ENCODE measurements at regions not wholly inside any gene's neighbourhood (a gene's known extent, or its start where the extent isn't known, plus 50 kb on each side); places are given as distances from the start of the nearest gene placed in this dataset.

DNA sequence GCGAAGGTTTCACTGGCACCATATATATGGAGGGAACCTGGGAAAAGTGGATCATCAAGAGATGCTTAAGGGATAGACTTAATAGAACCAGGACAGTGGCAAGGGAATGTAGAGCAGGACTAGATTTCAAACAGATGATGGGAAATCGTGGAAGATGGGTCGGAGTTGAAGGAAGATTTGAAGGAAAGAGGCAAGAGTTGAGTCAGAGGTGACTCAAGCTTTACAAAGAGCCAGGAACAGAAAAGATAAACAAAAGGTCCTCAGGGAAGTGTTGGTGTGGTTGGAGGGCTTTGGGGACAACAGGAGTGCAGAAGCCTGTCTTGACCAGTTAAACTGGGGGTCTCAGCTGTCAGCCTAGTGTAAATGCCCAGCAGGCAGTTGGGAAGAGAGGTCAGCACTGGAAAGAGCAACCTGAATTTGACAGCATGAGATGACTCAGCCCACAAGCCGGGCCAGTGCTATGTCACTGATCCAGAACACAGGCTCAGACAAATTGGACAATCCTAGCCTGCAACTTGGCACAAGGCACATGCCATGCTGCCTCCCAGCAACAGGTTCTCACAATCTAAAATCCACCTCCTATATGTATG lies 230.5 kb downstream of the IDS start:
- DNase-seq = no peak

DNA sequence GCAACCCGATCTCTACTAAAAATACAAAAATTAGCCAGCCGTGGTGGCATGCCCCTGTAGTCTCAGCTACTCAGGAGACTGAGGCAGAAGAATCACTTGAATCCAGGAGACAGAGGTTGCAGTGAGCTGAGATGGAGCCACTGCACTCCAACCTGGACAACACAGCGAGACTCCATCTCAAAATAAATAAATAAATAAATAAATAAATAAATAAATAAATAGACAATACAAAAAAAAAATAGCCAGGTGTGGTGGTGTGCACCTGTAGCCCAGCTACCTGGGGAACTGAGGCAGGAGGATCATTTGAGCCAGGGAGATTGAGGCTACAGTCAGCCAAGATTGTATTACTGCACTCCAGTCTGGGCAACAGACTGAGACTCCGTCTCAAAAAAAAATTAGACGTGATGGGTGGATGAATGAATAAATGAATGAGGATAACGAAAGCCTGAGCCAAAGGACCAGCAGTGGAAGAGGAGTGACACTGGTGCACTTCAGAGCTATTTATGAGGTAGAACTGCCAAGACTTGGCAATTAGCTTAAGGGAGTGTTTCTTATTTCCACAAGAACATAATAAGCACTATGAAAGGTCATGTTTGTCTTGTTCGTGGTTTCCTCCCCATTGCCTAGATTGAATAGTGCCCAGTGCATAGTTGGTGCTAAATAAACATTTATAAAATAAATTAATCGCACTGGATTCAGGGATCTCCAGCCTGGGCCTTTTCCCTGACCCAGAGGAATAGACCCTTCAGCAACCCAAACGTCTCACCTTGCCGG lies 232.2 kb downstream of the IDS start:
- no peak for DNase-seq

- DNase-seq = no peak
These were observed 237.0 kb downstream of the IDS start for GRCh38 chrX:149267878-149268813.

- DNase-seq = no peak
These were observed 243.0 kb downstream of the IDS start for GRCh38 chrX:149262086-149262485.

DNA sequence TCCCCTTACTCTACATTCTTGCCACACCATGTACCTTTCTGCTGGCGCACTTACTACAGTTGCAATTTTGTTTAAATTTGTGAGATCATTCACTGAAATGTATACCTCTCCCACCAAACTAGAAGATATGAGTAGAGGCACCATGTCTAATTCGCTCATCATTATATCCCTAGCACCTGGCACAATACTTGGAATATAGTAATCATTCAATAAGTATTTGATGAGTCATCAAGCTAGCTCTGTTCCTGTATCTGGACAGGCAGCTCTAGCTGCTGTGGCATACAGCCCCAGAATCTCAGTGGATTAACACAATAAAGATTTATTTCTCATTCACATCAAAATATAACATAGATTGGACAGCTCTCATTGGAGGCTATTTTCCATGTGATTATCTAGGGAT lies 245.9 kb downstream of the IDS start:
- DNase-seq = peak; percentile 2

DNA sequence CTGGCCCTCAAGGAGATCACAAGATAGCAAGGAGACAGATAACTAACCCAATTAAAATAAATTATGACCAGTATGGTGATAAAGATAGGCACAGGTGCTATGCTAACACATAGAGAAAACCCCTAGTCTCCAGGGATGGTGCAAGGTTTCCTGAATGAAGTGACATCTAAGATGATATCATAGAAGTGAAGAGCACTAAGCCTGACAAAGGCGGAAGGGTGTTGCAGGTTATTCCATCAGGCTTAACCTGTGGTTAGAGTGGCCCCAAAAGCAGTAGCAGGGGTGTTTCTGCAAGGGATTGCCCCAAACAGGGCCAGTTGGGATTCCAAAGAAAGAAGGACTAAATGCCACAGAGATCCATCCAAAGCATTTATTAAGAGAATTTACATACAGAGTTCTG lies 249.2 kb downstream of the IDS start:
- DNase-seq = no peak

- DNase-seq = no peak
These were observed 257.0 kb downstream of the IDS start for GRCh38 chrX:149248073-149248625.

GRCh38 chrX:149230689-149231088 lies 274.4 kb downstream of the IDS start:
- DNase-seq = no peak

GRCh38 chrX:149223854-149224253 lies 281.3 kb downstream of the IDS start:
- no peak for DNase-seq

DNA sequence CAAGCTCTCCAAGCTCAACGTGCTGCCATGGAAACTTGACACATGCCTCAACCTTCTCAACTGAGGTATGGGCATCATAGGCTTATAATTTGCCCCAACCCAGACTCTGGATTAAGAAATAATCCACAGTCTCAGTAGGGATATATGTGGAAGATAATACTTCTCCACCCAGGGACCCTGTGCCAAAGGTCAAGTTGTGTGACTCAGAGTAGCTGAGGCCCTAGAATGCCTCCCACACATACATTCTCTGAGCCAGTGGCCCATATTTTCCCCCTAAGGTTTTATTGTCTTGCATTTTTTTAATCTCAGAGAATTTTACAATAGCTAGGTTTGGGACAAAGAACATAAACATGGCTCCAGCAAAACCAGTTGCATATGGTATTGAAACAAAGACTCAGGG lies 283.1 kb downstream of the IDS start:
- no peak for DNase-seq

GRCh38 chrX:149221230-149221629 lies 283.9 kb downstream of the IDS start:
- no peak for DNase-seq

DNA sequence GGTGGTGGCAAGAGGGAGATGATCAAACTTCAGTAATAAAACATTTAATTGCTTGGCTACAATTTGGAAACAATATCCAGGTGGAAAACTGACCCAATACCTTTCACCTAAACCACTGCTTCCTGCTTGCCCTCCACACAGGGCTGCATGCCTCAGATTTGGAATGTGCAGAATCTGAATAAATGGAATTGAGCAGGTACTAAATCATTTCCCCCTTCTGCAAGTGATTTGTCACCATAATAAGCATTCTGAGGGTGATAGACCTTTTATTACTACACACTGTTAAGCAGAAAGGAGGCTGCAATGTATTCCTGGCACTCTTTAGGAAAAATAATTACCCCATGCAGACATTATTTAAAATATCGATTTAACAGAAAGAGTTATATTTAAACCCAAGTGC lies 291.8 kb downstream of the IDS start:
- no peak for DNase-seq

DNA sequence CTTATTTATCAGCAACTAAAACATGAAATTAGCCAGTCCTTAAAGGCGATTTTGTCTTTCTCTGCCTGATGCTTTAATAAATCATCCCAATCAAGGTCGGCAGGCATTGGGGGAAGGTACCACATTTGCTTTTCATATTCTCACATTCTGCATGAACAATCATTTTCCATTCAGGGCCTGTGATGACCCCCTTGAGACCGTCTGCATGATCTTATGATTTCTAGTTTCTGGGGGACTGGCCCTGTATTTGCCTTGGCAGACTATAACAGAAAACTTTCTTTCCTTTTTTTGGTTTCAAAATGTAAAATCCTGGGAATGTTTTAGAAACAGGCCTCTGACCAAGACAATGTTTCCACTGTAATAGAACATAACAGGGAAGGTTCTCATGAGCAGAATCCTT lies 296.8 kb downstream of the IDS start:
- no peak for DNase-seq

GRCh38 chrX:149207518-149207917 lies 297.6 kb downstream of the IDS start:
- DNase-seq = no peak

DNA sequence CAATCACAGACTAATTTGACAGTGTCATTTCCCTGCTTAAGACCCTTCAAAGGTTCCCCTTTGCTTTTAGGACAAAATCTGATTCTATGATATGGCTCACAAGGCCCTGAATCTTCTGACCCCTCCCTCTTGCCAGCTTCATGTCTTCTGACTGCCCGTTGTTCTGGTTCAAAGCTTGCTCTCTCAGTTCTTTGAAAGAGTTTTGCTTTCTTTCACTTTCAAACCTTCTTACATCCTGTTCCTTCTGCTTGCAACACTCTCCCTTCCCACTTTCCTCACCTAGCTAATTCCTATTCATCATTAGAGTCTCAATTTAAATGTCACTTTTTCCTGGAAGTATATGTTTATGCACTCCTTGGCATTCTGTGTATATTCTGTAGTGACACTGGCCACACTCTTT lies 299.2 kb downstream of the IDS start:
- no peak for DNase-seq

- no peak for DNase-seq
These were observed 300.0 kb downstream of the IDS start for GRCh38 chrX:149205081-149205480.

- no peak for DNase-seq
These were observed 305.4 kb downstream of the IDS start for GRCh38 chrX:149199734-149200133.

- no peak for DNase-seq
These were observed 305.9 kb downstream of the IDS start for GRCh38 chrX:149198980-149199732.

DNA sequence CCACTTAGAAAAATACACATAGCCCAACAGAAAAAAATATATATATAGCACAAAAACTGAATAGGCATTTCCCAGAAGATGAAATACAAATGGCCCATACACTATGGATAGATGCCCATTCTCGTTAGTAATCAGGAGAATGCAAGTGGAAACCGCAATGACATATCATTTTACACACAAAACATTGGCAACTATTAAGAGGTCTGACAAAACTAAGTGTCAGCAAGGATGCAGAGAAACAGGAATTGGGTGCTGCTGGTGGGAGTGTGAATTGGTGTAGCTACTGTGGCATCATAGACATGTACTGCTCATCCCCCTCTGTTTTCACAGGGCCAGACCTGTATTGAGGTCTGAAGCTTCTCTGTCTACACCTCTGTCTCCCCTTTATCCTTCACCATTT lies 320.0 kb downstream of the IDS start:
- DNase-seq = no peak

GRCh38 chrX:149161435-149162088 lies 343.5 kb downstream of the IDS start:
- DNase-seq = no peak

GRCh38 chrX:149157976-149158375 lies 347.1 kb downstream of the IDS start:
- no peak for DNase-seq

GRCh38 chrX:149152941-149153340 lies 352.2 kb downstream of the IDS start:
- DNase-seq = no peak

Data from EL (cell line).